HG03342 (cell line): ENCODE measurements at regions not wholly inside any gene's neighbourhood (a gene's known extent, or its start where the extent isn't known, plus 50 kb on each side); places are given as distances from the start of the nearest gene placed in this dataset.

Experiments used
- ATAC-seq: cut with Tn5 transposase; IDR thresholded peaks from one replicate; pipeline ENCODE4 v1.9.1; 2021; ENCODE audit warnings: mild to moderate bottlenecking, moderate library complexity; ENCODE audit not compliant: unreplicated experiment

DNA sequence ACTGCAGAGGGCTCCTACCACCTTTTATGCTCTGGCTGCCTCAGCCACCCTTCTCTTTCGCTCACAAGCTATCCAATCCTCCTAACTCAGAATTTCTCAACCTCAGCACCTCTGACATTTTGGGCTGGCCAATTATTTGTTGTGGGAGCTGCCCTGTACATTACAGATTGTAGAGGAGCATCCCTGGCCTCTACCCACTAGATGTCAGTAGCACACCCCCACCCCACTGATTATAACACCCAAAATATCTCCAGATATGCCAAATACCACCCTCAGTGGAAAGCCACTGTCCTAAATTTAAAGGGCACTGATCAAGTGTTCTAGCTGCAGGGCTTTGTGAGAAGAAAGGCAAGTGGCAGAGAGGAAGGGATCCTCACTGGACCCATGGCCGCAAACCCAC is 443.1 kb downstream of the SOX6 start:
- ATAC-seq, result no peak
